ENCODE measurements at regions not wholly inside any gene's neighbourhood (a gene's known extent, or its start where the extent isn't known, plus 50 kb on each side); places are given as distances from the start of the nearest gene placed in this dataset.

DNA sequence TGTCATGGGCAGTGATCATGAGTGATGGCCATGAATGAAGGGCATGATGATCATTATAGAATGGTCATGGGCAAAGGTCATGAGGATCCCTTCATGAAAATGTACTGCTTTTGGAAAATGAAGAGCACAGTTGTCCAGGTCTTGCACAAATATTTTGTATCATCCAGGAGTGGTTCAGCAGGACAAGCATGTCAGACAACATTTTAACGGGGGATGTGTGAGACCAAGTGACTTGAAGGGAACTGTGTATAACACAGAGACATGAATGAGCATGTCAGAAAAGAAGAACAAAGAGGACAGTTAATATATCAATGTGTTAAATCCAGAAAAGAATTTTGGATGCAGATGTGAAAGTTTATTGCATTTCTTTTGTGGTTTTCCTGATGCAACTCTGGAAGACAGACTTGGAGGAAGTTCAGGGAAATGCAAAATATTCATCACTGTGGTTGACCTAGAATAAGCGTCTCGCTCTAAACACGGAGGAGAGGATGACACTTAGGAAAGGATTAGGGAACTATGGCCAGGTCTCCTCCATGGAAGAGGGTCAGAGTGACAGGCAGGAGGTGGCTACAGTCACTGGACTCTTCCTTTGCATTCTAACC lies 116.1 kb upstream of the IRX4 start:
- H3K27me3 ChIP-seq, result no peaks in the 10 kb centered on the region
- no peak for DNase-seq
- ATAC-seq, result no peak
- H3K4me1 ChIP-seq, result no peaks in the 10 kb centered on the region
- H3K36me3 ChIP-seq, result no peaks in the 10 kb centered on the region
- TF ChIP-seq, protein P1, sequence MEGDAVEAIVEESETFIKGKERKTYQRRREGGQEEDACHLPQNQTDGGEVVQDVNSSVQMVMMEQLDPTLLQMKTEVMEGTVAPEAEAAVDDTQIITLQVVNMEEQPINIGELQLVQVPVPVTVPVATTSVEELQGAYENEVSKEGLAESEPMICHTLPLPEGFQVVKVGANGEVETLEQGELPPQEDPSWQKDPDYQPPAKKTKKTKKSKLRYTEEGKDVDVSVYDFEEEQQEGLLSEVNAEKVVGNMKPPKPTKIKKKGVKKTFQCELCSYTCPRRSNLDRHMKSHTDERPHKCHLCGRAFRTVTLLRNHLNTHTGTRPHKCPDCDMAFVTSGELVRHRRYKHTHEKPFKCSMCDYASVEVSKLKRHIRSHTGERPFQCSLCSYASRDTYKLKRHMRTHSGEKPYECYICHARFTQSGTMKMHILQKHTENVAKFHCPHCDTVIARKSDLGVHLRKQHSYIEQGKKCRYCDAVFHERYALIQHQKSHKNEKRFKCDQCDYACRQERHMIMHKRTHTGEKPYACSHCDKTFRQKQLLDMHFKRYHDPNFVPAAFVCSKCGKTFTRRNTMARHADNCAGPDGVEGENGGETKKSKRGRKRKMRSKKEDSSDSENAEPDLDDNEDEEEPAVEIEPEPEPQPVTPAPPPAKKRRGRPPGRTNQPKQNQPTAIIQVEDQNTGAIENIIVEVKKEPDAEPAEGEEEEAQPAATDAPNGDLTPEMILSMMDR (IDR thresholded peaks at IDR 0.05), result no peak
- no peak overlapping the region for H3K4me3 ChIP-seq
- intact Hi-C loops (cut with DNase I), result no loop called here
- H3K27ac ChIP-seq, result no peak overlapping the region
- H3K9me3 ChIP-seq, result no peaks in the 10 kb centered on the region

DNA sequence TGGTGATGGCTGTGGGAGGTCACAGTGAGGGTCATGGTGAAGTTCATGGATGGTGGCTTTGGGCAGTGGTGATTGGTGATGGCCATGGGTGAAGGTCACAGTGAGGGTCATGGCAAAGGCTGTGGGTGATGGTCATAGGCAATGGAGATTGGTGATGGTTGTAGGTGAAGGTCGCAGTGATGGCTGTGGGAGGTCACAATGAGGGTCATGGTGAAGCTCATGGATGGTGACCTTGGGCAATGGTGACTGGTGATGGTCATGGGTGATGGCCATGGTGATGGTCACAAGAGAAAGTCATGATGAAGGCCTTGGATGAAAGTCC lies 115.6 kb upstream of the IRX4 start:
- H3K4me3 ChIP-seq, result no peak overlapping the region
- no peaks in the 10 kb centered on the region for H3K27me3 ChIP-seq
- intact Hi-C loops (cut with DNase I), result no loop called here
- no peak for ATAC-seq
- TF ChIP-seq, protein P1 (IDR thresholded peaks at IDR 0.05), result no peak
- DNase-seq, result no peak
- no peaks in the 10 kb centered on the region for H3K36me3 ChIP-seq
- H3K4me1 ChIP-seq, result no peaks in the 10 kb centered on the region
- no peaks in the 10 kb centered on the region for H3K9me3 ChIP-seq
- H3K27ac ChIP-seq, result no peak overlapping the region

DNA sequence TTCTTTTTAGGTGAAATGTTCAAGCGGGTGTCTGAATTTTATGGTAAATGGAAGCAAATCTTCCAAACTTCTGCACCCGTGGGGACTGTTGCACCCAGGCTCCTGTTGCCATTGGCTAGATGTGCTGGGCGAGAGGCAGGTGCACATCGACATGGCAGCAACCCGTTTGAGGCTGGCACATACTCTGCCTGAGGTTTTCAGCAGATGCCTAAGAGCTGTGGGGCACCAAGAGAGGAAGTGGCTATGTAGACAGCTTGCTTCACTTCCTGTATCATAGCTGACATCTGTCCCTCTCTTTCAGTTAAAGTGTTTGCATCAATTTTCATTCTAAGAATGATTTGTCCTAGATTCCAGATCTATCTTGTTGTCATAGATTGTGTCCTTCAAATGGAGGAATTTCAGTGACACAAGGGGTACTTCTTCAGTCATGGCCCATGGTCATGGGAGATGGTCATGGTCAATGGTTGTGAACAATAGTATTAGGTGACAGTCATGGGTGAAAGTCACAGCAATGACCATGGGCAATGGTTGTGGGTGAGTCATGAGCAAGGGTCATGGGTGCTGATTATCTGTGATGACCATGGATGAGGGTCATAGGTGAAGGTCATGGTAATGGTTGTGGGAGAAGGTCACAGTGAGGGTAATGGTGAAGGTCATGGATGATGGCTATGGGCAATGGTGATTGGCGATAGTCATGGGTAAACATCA lies 115.1 kb upstream of the IRX4 start:
- DNase-seq, result no peak
- no peak for ATAC-seq
- H3K4me3 ChIP-seq, result no peak overlapping the region
- TF ChIP-seq, protein P1 (IDR thresholded peaks at IDR 0.05), result no peak
- H3K27me3 ChIP-seq, result no peaks in the 10 kb centered on the region
- H3K9me3 ChIP-seq, result peaks cover 3% of the 10 kb centered on the region
- intact Hi-C loops (cut with DNase I), result no loop called here
- H3K27ac ChIP-seq, result no peak overlapping the region
- H3K4me1 ChIP-seq, result no peaks in the 10 kb centered on the region
- H3K36me3 ChIP-seq, result no peaks in the 10 kb centered on the region

DNA sequence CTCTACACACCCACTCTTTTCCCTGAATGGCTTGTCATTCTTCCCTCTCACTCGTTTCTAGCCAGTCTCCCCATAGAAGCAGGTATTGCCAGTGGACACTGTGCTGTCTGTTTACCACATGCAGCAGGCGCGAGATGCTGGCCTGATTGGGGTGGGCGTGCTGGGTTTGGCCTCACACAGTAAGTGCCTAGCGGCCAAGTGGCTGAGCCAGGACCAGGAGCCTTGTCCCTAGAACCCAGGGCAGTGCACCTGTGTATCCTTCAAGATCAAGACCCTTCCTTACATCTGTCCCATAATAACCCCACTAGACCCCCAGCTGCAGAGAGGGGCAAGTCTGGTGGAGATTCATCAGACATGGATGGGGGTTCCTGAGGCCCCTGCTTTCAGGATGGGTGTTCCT lies 112.8 kb upstream of the IRX4 start:
- TF ChIP-seq, protein P1 (IDR thresholded peaks at IDR 0.05), result no peak
- DNase-seq, result no peak
- no peaks in the 10 kb centered on the region for H3K36me3 ChIP-seq

DNA sequence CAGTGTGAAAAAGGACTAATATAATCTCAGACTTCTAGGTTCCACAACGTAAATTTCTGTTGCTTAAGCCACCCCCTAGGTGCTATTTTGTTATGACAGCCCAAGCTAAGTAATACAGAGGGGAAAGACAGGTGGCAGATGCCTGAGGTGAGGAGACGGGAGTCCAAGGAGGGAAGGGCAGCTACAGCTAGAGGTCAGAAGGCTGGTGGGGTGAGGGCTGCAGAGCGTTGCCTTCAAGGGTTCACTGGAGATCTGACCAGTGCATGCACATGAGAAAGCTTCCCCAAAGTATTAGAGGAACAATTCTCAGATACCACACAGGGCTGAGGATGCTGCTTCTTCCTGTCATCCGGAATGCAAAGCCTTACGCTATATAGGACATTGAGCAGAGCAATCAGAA lies 104.7 kb upstream of the IRX4 start:
- TF ChIP-seq, protein P1 (IDR thresholded peaks at IDR 0.05), result no peak
- ATAC-seq (no peak), DNase-seq (no peak)
- H3K36me3 ChIP-seq, result no peaks in the 10 kb centered on the region
- no peaks in the 10 kb centered on the region for H3K27me3 ChIP-seq
- no peak overlapping the region for H3K4me3 ChIP-seq
- no peak overlapping the region for H3K27ac ChIP-seq
- H3K4me1 ChIP-seq, result no peaks in the 10 kb centered on the region
- intact Hi-C loops (cut with DNase I), result no loop called here
- no peaks in the 10 kb centered on the region for H3K9me3 ChIP-seq

More for the DNA sequence above, 112.8 kb upstream of the IRX4 start:
- H3K27me3 ChIP-seq, result no peaks in the 10 kb centered on the region
- no peak overlapping the region for H3K27ac ChIP-seq
- H3K9me3 ChIP-seq, result peaks cover 4% of the 10 kb centered on the region
- H3K4me3 ChIP-seq, result no peak overlapping the region
- intact Hi-C loops (cut with DNase I), result no loop called here
- H3K4me1 ChIP-seq, result no peaks in the 10 kb centered on the region
- no peak for ATAC-seq

All from upper lobe of right lung (tissue), 1 donor.